Endothelial cell of umbilical vein (primary cell): ENCODE measurements at regions not wholly inside any gene's neighbourhood (a gene's known extent, or its start where the extent isn't known, plus 50 kb on each side); places are given as distances from the start of the nearest gene placed in this dataset. TPM values are rescaled to one million over a fixed set of nuclear protein-coding genes. Genes with fewer than 3 reads are reported as not detected.

Experiments used
- BruUV-seq: library from RNA; stranded (reverse); fragments of 400-500 nt; replicated peaks from 2 replicates; lab custom pipeline; 2021; lab: Mats Ljungman, UMichigan
- CTCF ChIA-PET: fragments of 300-600, 350-600 bp; sonication (Branson Sonifier 250); formaldehyde crosslinking; loops from one replicate; lab custom pipeline; 2021; ENCODE audit warnings: antibody characterized with exemption, inconsistent platforms; lab: Charles Lee
- POLR2A ChIA-PET: fragments of 300-600, 350-600 bp; sonication (Branson Sonifier 250); formaldehyde crosslinking; loops from one replicate; lab custom pipeline; 2021; ENCODE audit warnings: antibody characterized with exemption, inconsistent platforms; lab: Charles Lee
- DNase-seq: peaks from one replicate; pipeline ENCODE4 v3.0.0-alpha.2; 2011; ENCODE audit warnings: low read depth, low spot score
- FAIRE-seq: peaks from 2 replicates; lab custom pipeline; 2011; peaks lifted over from hg19 to GRCh38; lab: Jason Lieb, UNC
- H2AFZ ChIP-seq: 2 replicates; pipeline ENCODE4 v1.6.0; 2012; ENCODE audit warnings: low read depth, low read length, control low read depth, inconsistent platforms
- H3K27ac ChIP-seq: 2 replicates; pipeline ENCODE4 v1.5.1; 2011; ENCODE audit warnings: low read depth, mild to moderate bottlenecking, control low read depth, low read length, moderate library complexity; ENCODE audit not compliant: insufficient read depth
- H3K27me3 ChIP-seq, 2 experiments: 2 replicates each; pipeline versions ENCODE4 v1.6.0 to v1.6.1; 2011; ENCODE audit warnings: low read length in 2 of 2, mixed read lengths in 1 of 2; ENCODE audit not compliant: control insufficient read depth in 2 of 2, insufficient read depth in 2 of 2
- H3K36me3 ChIP-seq, 2 experiments: 2 replicates in 1 of 2; 3 replicates in 1 of 2; pipeline ENCODE4 v1.5.1; 2011; ENCODE audit warnings: low read length in 2 of 2, mild to moderate bottlenecking in 1 of 2, moderate library complexity in 1 of 2; ENCODE audit not compliant: control insufficient read depth in 2 of 2, insufficient read depth in 2 of 2; ENCODE audit errors: extremely low read depth in 1 of 2
- H3K4me1 ChIP-seq: 3 replicates; pipeline ENCODE4 v1.5.1; 2011; ENCODE audit warnings: mild to moderate bottlenecking, low read length; ENCODE audit not compliant: control insufficient read depth, insufficient read depth; ENCODE audit errors: extremely low read depth
- H3K4me2 ChIP-seq: 2 replicates; pipeline ENCODE4 v1.6.1; 2011; ENCODE audit warnings: low read length, control low read depth, mixed read lengths; ENCODE audit not compliant: insufficient read depth
- H3K4me3 ChIP-seq, 3 experiments: fragments of 200-600 bp in 1 of 3; sonication (generic), shearing (Covaris generic) in 1 of 3; replicated peaks in 1 of 3; 2 replicates each; pipeline ENCODE4 v1.5.1; 2011 to 2016; ENCODE audit warnings: control low read depth in 3 of 3, low read length in 3 of 3, mild to moderate bottlenecking in 2 of 3, inconsistent platforms in 1 of 3, low read depth in 1 of 3, moderate library complexity in 1 of 3; ENCODE audit not compliant: insufficient read depth in 1 of 3
- H3K79me2 ChIP-seq: 2 replicates; pipeline ENCODE4 v1.6.0; 2012; ENCODE audit warnings: low read length, inconsistent platforms; ENCODE audit not compliant: control insufficient read depth, insufficient read depth
- H3K9ac ChIP-seq: replicated peaks from 2 replicates; pipeline ENCODE3; 2011; ENCODE audit warnings: low read length, control low read depth; ENCODE audit not compliant: insufficient read depth; ENCODE audit errors: extremely low read depth
- H3K9me1 ChIP-seq: replicated peaks from 3 replicates; pipeline ENCODE4 v1.6.0; 2011; ENCODE audit warnings: mild to moderate bottlenecking, low read length; ENCODE audit not compliant: control insufficient read depth, insufficient read depth; ENCODE audit errors: extremely low read depth
- H3K9me3 ChIP-seq: replicated peaks from 2 replicates; pipeline ENCODE4 v1.5.1; 2012; ENCODE audit warnings: low read length, inconsistent platforms; ENCODE audit not compliant: control insufficient read depth, insufficient read depth
- H4K20me1 ChIP-seq: replicated peaks from 2 replicates; pipeline ENCODE3; 2011; ENCODE audit warnings: mild to moderate bottlenecking, low read length; ENCODE audit not compliant: control insufficient read depth, insufficient read depth; ENCODE audit errors: extremely low read depth
- EZH2 ChIP-seq: IDR thresholded peaks from 2 replicates; pipeline ENCODE4 v1.6.1; 2012; ENCODE audit warnings: borderline replicate concordance, low read depth, mild to moderate bottlenecking, moderate library complexity, low read length, inconsistent platforms; ENCODE audit not compliant: severe bottlenecking
- FOS ChIP-seq: IDR thresholded peaks from 2 replicates; pipeline ENCODE4 v1.6.1; 2011; ENCODE audit warnings: mild to moderate bottlenecking, low read length, moderate library complexity, borderline replicate concordance; ENCODE audit not compliant: insufficient read depth
- GATA2 ChIP-seq: IDR thresholded peaks from 2 replicates; pipeline ENCODE4 v1.7.0; 2011; ENCODE audit warnings: low read depth, mild to moderate bottlenecking, moderate library complexity, mixed read lengths, low read length; ENCODE audit not compliant: insufficient read length, insufficient read depth
- JUN ChIP-seq: IDR thresholded peaks from 2 replicates; pipeline ENCODE4 v1.6.1; 2011; ENCODE audit warnings: borderline replicate concordance, low read depth; ENCODE audit not compliant: insufficient read length, insufficient read depth
- MYC ChIP-seq: IDR thresholded peaks from one replicate; pipeline ENCODE4 v1.6.1; 2011; ENCODE audit warnings: mild to moderate bottlenecking, low read depth, low read length
- POLR2A ChIP-seq: IDR thresholded peaks from 2 replicates; pipeline ENCODE4 v1.6.1; 2012; ENCODE audit warnings: low read depth, mild to moderate bottlenecking, control low read depth, low read length
- POLR2AphosphoS5 ChIP-seq: IDR thresholded peaks from 2 replicates; pipeline ENCODE4 v1.6.1; 2012; ENCODE audit warnings: low read depth, mild to moderate bottlenecking, control low read depth, low read length, moderate library complexity; ENCODE audit not compliant: insufficient read depth
- dilution Hi-C: fragments of 300-500 bp; cut with MboI; formaldehyde crosslinking; loops from one replicate; pipeline ENCODE4 v1.15.0; 2019; ENCODE audit warnings: low sequenced_read_pairs; ENCODE audit not compliant: extremely low pct_ligation_motif_present
- intact Hi-C: fragments of 100-400 bp; cut with micrococcal nuclease; formaldehyde crosslinking; loops from one replicate; pipeline ENCODE4 v1.10.0; 2022
- small RNA-seq: library from RNA; depleted of rRNA; stranded (forward); fragments of <200 nt; gene quantifications from one replicate; pipeline ENCODE3, GENCODE V24; 2012; ENCODE audit warnings: low replicate concordance, low read depth; ENCODE audit not compliant: insufficient read depth, insufficient read length
- TF ChIP-seq, protein P1 (sequence below), 2 donors: IDR thresholded peaks; 1 replicate in 1 of 2; 2 replicates in 1 of 2; pipeline ENCODE4 v1.5.1; 2011; ENCODE audit warnings: low read length in 2 of 2, mild to moderate bottlenecking in 2 of 2, moderate library complexity in 2 of 2, control low read depth in 1 of 2, inconsistent platforms in 1 of 2, low read depth in 1 of 2; ENCODE audit not compliant: insufficient read depth in 1 of 2; ENCODE audit errors: extremely low read depth in 1 of 2
- TF ChIP-seq, protein P2 (sequence below): IDR thresholded peaks from 2 replicates; pipeline ENCODE4 v1.6.1; 2011; ENCODE audit not compliant: insufficient read depth, insufficient read length

DNA sequence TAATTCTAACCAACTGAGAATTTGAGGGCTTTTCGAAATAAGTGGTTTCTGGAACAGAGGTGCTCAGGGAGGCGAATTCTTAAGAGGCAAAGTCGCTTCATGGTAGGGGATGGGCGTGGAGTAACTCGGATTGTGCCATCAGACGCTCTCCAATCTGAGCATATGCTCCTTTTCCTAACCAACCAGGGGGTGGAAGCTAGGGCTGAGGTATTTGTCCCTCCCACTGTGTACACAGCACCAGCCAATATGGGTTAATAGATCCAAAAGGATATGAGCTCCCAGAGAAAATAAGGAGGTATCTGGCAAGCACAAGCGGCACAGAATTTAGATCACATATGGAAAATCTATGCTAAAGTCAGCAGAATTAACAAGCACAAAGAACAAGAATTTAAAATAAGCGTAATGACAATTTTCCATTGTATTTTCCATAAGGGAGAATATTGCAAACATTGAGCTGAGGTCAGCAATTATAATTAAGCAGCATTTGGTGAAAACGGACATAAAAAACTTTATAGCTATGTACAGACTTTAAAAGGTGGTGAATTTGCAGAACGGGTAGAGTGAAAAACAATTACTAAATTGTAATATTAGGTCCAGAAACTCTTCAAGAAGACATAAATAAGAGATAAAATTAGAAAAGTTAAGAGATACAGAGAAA is 55.0 kb upstream of the PHACTR1 start:
- FAIRE-seq: no peak
- Histone ChIP-seq H3K4me2 (no peak overlapping the region), H3K9me1 (no peaks in the 10 kb centered on the region), H3K27me3 (peaks cover 0 to 2% of the 10 kb centered on the region in 2 experiments), H3K9me3 (no peaks in the 10 kb centered on the region), H3K9ac (no peak overlapping the region), H2AFZ (no peak overlapping the region), H3K36me3 (no peaks in the 10 kb centered on the region), H3K27ac (no peak overlapping the region), H3K4me1 (no peaks in the 10 kb centered on the region), H3K4me3 (no peak overlapping the region), H3K79me2 (no peaks in the 10 kb centered on the region), H4K20me1 (no peaks in the 10 kb centered on the region)
- BruUV-seq: no TSS peak
- CTCF ChIA-PET: no interaction called here
- intact Hi-C loops (no loop called here), dilution Hi-C loops (no loop called here)
- no peak for DNase-seq
- TF ChIP-seq, protein P1, sequence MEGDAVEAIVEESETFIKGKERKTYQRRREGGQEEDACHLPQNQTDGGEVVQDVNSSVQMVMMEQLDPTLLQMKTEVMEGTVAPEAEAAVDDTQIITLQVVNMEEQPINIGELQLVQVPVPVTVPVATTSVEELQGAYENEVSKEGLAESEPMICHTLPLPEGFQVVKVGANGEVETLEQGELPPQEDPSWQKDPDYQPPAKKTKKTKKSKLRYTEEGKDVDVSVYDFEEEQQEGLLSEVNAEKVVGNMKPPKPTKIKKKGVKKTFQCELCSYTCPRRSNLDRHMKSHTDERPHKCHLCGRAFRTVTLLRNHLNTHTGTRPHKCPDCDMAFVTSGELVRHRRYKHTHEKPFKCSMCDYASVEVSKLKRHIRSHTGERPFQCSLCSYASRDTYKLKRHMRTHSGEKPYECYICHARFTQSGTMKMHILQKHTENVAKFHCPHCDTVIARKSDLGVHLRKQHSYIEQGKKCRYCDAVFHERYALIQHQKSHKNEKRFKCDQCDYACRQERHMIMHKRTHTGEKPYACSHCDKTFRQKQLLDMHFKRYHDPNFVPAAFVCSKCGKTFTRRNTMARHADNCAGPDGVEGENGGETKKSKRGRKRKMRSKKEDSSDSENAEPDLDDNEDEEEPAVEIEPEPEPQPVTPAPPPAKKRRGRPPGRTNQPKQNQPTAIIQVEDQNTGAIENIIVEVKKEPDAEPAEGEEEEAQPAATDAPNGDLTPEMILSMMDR (IDR thresholded peaks at IDR 0.05; ENCODE audit: extremely low read depth in 1 of 2, insufficient read depth in 1 of 2, low read depth in 1 of 2, low read length in 2 of 2): no peak
- no peak for TF ChIP-seq JUN
- no peak for TF ChIP-seq FOS
- TF ChIP-seq MYC: no peak
- no peak for TF ChIP-seq EZH2
- no peak for TF ChIP-seq POLR2A
- TF ChIP-seq, protein P2, sequence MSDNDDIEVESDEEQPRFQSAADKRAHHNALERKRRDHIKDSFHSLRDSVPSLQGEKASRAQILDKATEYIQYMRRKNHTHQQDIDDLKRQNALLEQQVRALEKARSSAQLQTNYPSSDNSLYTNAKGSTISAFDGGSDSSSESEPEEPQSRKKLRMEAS: no peak
- TF ChIP-seq POLR2AphosphoS5: no peak
- no peak for TF ChIP-seq GATA2
- POLR2A ChIA-PET: no interaction called here

Small RNA genes lying in the stretch of these regions (small RNA-seq; reads per million reads assigned to genes)
- not detected for gene RN7SKP293
